Body of pancreas (tissue), 4 donors: ENCODE measurements at regions not wholly inside any gene's neighbourhood (a gene's known extent, or its start where the extent isn't known, plus 50 kb on each side); places are given as distances from the start of the nearest gene placed in this dataset.

Source experiments
- ATAC-seq: fragments of 150-250 bp; one replicate; pipeline ENCODE4 v1.9.1; 2016
- DNase-seq, 4 donors: peaks; one replicate each; pipeline ENCODE4 v3.0.0-alpha.2; 2019
- H3K27ac ChIP-seq, 4 donors: fragments of 200-600 bp; sonication (generic); 1 replicate in 3 of 4; 2 replicates in 1 of 4; pipeline versions ENCODE4 v1.5.1 to v1.6.1; 2016 to 2019; ENCODE audit warnings: mild to moderate bottlenecking in 1 of 4, mixed read lengths in 1 of 4, moderate library complexity in 1 of 4
- H3K27me3 ChIP-seq, 2 donors: fragments of 200-600 bp; sonication (generic); one replicate each; pipeline ENCODE4 v1.6.0; 2016; ENCODE audit warnings: mild to moderate bottlenecking in 1 of 2
- H3K36me3 ChIP-seq, 2 donors: fragments of 200-600 bp; sonication (generic); replicated peaks in 1 of 2; 2 replicates each; pipeline ENCODE4 v1.5.1; 2016; ENCODE audit warnings: low read depth in 2 of 2; ENCODE audit not compliant: insufficient read depth in 1 of 2
- H3K4me1 ChIP-seq: fragments of 200-600 bp; sonication (generic); one replicate; pipeline ENCODE4 v1.6.0; 2016
- H3K4me3 ChIP-seq, 2 donors: fragments of 200-600 bp; sonication (generic); 1 replicate in 1 of 2; 2 replicates in 1 of 2; pipeline ENCODE4 v1.5.1; 2016 to 2019
- H3K9me3 ChIP-seq, 3 donors: fragments of 200-600 bp; sonication (generic); 1 replicate in 2 of 3; 2 replicates in 1 of 3; pipeline ENCODE4 v1.5.1; 2016
- CTCF ChIP-seq, 7 experiments: fragments of 450-650 bp in 4 of 7; fragments of 200-600 bp in 3 of 7; sonication (generic) in 3 of 7; IDR thresholded peaks; one replicate each; pipeline ENCODE4 v1.5.1; 2016 to 2019; ENCODE audit warnings: antibody characterized with exemption in 7 of 7
- POLR2A ChIP-seq, 3 donors: fragments of 450-650 bp; IDR thresholded peaks; one replicate each; pipeline ENCODE4 v1.6.1; 2016; ENCODE audit warnings: antibody characterized with exemption in 3 of 3, mild to moderate bottlenecking in 2 of 3
- WGBS, 2 donors: methylation state at CpG; one replicate each; pipeline ENCODE4 v1.1.5; 2017; 5-methylcytosine and 5-hydroxymethylcytosine counted together
- intact Hi-C: fragments of 100-400 bp; cut with DNase I; formaldehyde crosslinking; loops from one replicate; pipeline ENCODE4 v1.15.1; 2023

GRCh38 chr3:124409650-124410275 lies 320.5 kb upstream of the UMPS start:
- no peak for DNase-seq
- TF ChIP-seq CTCF (IDR thresholded peaks at IDR 0.05) = no peak
- TF ChIP-seq POLR2A (IDR thresholded peaks at IDR 0.05) = no peak
- WGBS, 2 donors = 74 to 78% methylated on average over 4 of the region's 4 CpGs
- intact Hi-C loops = no loop called here
- Histone ChIP-seq H3K27me3 (no peaks in the 10 kb centered on the region), H3K4me3 (no peak overlapping the region), H3K9me3 (no peaks in the 10 kb centered on the region), H3K27ac (no peak overlapping the region), H3K36me3 (no peaks in the 10 kb centered on the region), H3K4me1 (peaks cover 8% of the 10 kb centered on the region)
- peak; percentile 68 for ATAC-seq

- Histone ChIP-seq H3K4me3 (no peak overlapping the region), H3K27ac (no peak overlapping the region), H3K9me3 (no peaks in the 10 kb centered on the region), H3K4me1 (peaks cover 8% of the 10 kb centered on the region), H3K27me3 (no peaks in the 10 kb centered on the region), H3K36me3 (no peaks in the 10 kb centered on the region)
- intact Hi-C loops = no loop called here
- TF ChIP-seq CTCF (IDR thresholded peaks at IDR 0.05) = no peak
- no peak for TF ChIP-seq POLR2A (IDR thresholded peaks at IDR 0.05)
- no peak for ATAC-seq
- 88 to 91% methylated on average over 3 of the region's 3 CpGs for WGBS, 2 donors
- no peak for DNase-seq
Measured at GRCh38 chr3:124410471-124410870, 319.8 kb upstream of the UMPS start.

- intact Hi-C loops = no loop called here
- Histone ChIP-seq H3K9me3 (no peaks in the 10 kb centered on the region), H3K4me1 (peaks cover 8% of the 10 kb centered on the region), H3K4me3 (no peak overlapping the region), H3K27me3 (no peaks in the 10 kb centered on the region), H3K36me3 (no peaks in the 10 kb centered on the region), H3K27ac (no peak overlapping the region)
- ATAC-seq (no peak), DNase-seq (no peak)
- no peak for TF ChIP-seq POLR2A (IDR thresholded peaks at IDR 0.05)
- no peak for TF ChIP-seq CTCF (IDR thresholded peaks at IDR 0.05)
Measured at GRCh38 chr3:124411728-124412127, 318.5 kb upstream of the UMPS start.

GRCh38 chr3:124412644-124413043 lies 317.6 kb upstream of the UMPS start:
- H3K36me3 ChIP-seq = no peaks in the 10 kb centered on the region
- no peak for TF ChIP-seq CTCF (IDR thresholded peaks at IDR 0.05)
- no peak for TF ChIP-seq POLR2A (IDR thresholded peaks at IDR 0.05)
- no peaks in the 10 kb centered on the region for H3K27me3 ChIP-seq
- DNase-seq (no peak), ATAC-seq (no peak)
- H3K4me3 ChIP-seq = no peak overlapping the region
- H3K4me1 ChIP-seq = peaks cover 8% of the 10 kb centered on the region
- intact Hi-C loops = no loop called here
- no peaks in the 10 kb centered on the region for H3K9me3 ChIP-seq
- no peak overlapping the region for H3K27ac ChIP-seq

- Histone ChIP-seq H3K27me3 (no peaks in the 10 kb centered on the region), H3K9me3 (no peaks in the 10 kb centered on the region), H3K36me3 (no peaks in the 10 kb centered on the region), H3K27ac (no peak overlapping the region), H3K4me3 (no peak overlapping the region), H3K4me1 (peaks cover 8% of the 10 kb centered on the region)
- intact Hi-C loops = no loop called here
- DNase-seq = no peak
- 88 to 94% methylated on average over 7 to 9 of the region's 9 CpGs for WGBS, 2 donors
- no peak for TF ChIP-seq POLR2A (IDR thresholded peaks at IDR 0.05)
- no peak for ATAC-seq
Measured at GRCh38 chr3:124413393-124413792, 316.9 kb upstream of the UMPS start.
